Right lobe of liver (tissue), 4 donors: ENCODE measurements at regions not wholly inside any gene's neighbourhood (a gene's known extent, or its start where the extent isn't known, plus 50 kb on each side); places are given as distances from the start of the nearest gene placed in this dataset.

Experiments
- CTCF ChIP-seq, 4 donors: fragments of 200-600 bp in 3 of 4; fragments of 450-650 bp in 1 of 4; IDR thresholded peaks; one replicate each; pipeline versions ENCODE4 v1.5.1 to v1.8.0; 2016 to 2022; ENCODE audit warnings: antibody characterized with exemption in 4 of 4, mild to moderate bottlenecking in 2 of 4
- POLR2A ChIP-seq: fragments of 450-650 bp; IDR thresholded peaks from one replicate; pipeline ENCODE4 v1.6.1; 2017; ENCODE audit warnings: antibody characterized with exemption, mild to moderate bottlenecking
- donor health status: DM: no; HTN: no; CAD: no.
- donor health status: DM: no; HTN: no; CAD: no.
- donor health status: DM: no; HTN: yes; CAD: no.

GRCh38 chr13:62003452-62003851 lies 587.8 kb upstream of the PCDH20 start:
- TF ChIP-seq CTCF (IDR thresholded peaks at IDR 0.05) (no peak), POLR2A (no peak)
